H1 (cell line): ENCODE measurements at regions not wholly inside any gene's neighbourhood (a gene's known extent, or its start where the extent isn't known, plus 50 kb on each side); places are given as distances from the start of the nearest gene placed in this dataset.

Source experiments
- CHD7 ChIP-seq: fragments of 300-600 bp; sonication (generic); IDR thresholded peaks from 2 replicates; pipeline ENCODE4 v1.7.1; 2012; ENCODE audit warnings: low read length, moderate library complexity, mild to moderate bottlenecking, inconsistent platforms; ENCODE audit not compliant: insufficient replicate concordance
- SRF ChIP-seq: IDR thresholded peaks from 2 replicates; pipeline ENCODE4 v1.6.1; 2011; ENCODE audit warnings: mild to moderate bottlenecking, low read depth, low read length, moderate library complexity

DNA sequence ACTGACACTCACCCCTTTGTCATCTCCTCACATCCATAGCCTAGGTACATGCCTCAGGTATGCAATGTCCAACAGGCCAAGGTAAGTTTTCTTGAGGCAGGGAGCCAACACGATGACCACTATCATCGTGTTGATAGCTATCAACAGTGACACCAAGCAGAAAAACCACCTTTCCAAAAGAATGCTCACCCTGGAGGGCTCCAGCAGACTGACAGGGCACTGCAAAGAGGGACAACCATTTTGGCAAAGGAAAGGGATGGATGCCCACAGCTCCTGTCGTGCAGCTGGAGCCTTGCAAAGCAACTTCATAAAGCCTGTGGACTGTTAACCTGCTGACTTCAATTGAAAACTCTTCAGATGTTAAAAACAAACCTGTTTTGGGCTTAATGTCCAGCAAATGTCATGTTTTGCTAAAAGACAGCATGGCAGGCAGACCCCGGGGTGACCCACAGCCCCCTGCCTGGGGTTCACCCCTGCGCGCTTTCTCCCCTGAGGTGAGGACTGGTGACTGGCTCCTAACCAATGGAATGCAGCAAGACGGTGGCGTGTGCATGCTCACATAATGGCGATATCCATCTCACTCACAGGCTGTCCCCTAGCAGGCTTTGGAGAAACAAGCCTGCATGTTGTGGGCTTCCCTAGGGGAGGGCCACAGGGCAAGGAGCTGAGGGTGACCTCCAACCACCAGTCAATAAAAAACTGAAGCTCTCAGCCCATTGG is 293.8 kb downstream of the TCERG1L start (continued):
- no peak for TF ChIP-seq CHD7
- TF ChIP-seq SRF, result no peak
